HCT116 (cell line): ENCODE measurements at regions not wholly inside any gene's neighbourhood (a gene's known extent, or its start where the extent isn't known, plus 50 kb on each side); places are given as distances from the start of the nearest gene placed in this dataset.

ENCODE experiments used
- ATAC-seq: fragments of 200-7000 bp; cut with Tn5 transposase; 2 replicates; pipeline ENCODE4 v1.9.1; 2020; ENCODE audit warnings: mild to moderate bottlenecking, moderate library complexity
- BruUV-seq: library from RNA; stranded (reverse); fragments of 400-500 nt; replicated peaks from 2 replicates; lab custom pipeline; 2021; lab: Mats Ljungman, UMichigan
- CTCF ChIA-PET: fragments of 300-600 bp; sonication (Branson Sonifier 250); formaldehyde crosslinking; loops from one replicate; lab custom pipeline; 2021; ENCODE audit warnings: antibody characterized with exemption; lab: Charles Lee
- POLR2A ChIA-PET: fragments of 300-600, 350-600 bp; sonication (Branson Sonifier 250); formaldehyde crosslinking; loops from one replicate; lab custom pipeline; 2021; ENCODE audit warnings: antibody characterized with exemption; lab: Charles Lee
- RAD21 ChIA-PET, 2 experiments: fragments of 300-600 bp; sonication (Branson Sonifier 250); formaldehyde crosslinking; loops; one replicate each; lab custom pipeline; 2023; ENCODE audit warnings: low total read pairs in 2 of 2; ENCODE audit not compliant: uncharacterized antibody in 2 of 2, unreplicated experiment in 2 of 2, low non-redundant PET in 1 of 2; lab: Charles Lee
- DNase-seq: peaks from one replicate; pipeline ENCODE4 v3.0.0-alpha.2; 2010; ENCODE audit warnings: low read depth, low spot score
- H2AFZ ChIP-seq: fragments of 200-600 bp; shearing (Covaris generic), sonication (generic); 2 replicates; pipeline ENCODE4 v1.6.1; 2017; ENCODE audit warnings: low read depth, mixed run types, mixed read lengths, antibody characterized with exemption, low read length; ENCODE audit not compliant: poor library complexity, severe bottlenecking
- H3K27ac ChIP-seq: 2 replicates; pipeline ENCODE4 v1.5.1; 2012; ENCODE audit warnings: low read depth, low read length
- H3K27me3 ChIP-seq: fragments of 200-600 bp; sonication (generic); 2 replicates; pipeline ENCODE4 v1.6.1; 2016; ENCODE audit warnings: mixed run types, low read length, mixed read lengths; ENCODE audit not compliant: insufficient read depth
- H3K36me3 ChIP-seq, 2 experiments: fragments of 200-500 bp in 1 of 2; fragments of 200-600 bp in 1 of 2; sonication (Bioruptor generic) in 1 of 2; sonication (generic) in 1 of 2; 2 replicates each; pipeline versions ENCODE4 v1.5.1 to v1.6.1; 2014 to 2016; ENCODE audit warnings: low read length in 2 of 2, inconsistent platforms in 1 of 2, mixed read lengths in 1 of 2, mixed run types in 1 of 2; ENCODE audit not compliant: insufficient read depth in 2 of 2, control insufficient read depth in 1 of 2
- H3K4me1 ChIP-seq, 2 experiments: fragments of 200-600 bp in 1 of 2; sonication (generic) in 1 of 2; 2 replicates each; pipeline versions ENCODE4 v1.5.1 to v1.6.1; 2012 to 2017; ENCODE audit warnings: low read length in 2 of 2, inconsistent platforms in 1 of 2, mild to moderate bottlenecking in 1 of 2, mixed read lengths in 1 of 2, mixed run types in 1 of 2, moderate library complexity in 1 of 2; ENCODE audit not compliant: insufficient read depth in 2 of 2, control insufficient read depth in 1 of 2
- H3K4me2 ChIP-seq: fragments of 200-600 bp; sonication (generic); 2 replicates; pipeline ENCODE4 v1.6.1; 2017; ENCODE audit warnings: mixed run types, low read length, mixed read lengths
- H3K4me3 ChIP-seq, 2 experiments: fragments of 200-600 bp in 1 of 2; sonication (generic) in 1 of 2; replicated peaks in 1 of 2; 2 replicates each; pipeline ENCODE4 v1.5.1; 2011 to 2016; ENCODE audit warnings: low read length in 2 of 2, control low read depth in 1 of 2, low read depth in 1 of 2, mild to moderate bottlenecking in 1 of 2, mixed read lengths in 1 of 2, mixed run types in 1 of 2
- H3K79me2 ChIP-seq: fragments of 200-600 bp; sonication (generic); 2 replicates; pipeline ENCODE4 v1.6.1; 2017; ENCODE audit warnings: mild to moderate bottlenecking, mixed run types, low read length, moderate library complexity, mixed read lengths; ENCODE audit not compliant: insufficient read depth
- H3K9ac ChIP-seq: fragments of 200-600 bp; sonication (generic); 2 replicates; pipeline ENCODE4 v1.6.1; 2016; ENCODE audit warnings: low read length, mixed read lengths
- H3K9me2 ChIP-seq: fragments of 200-600 bp; sonication (generic), shearing (Covaris generic); 2 replicates; pipeline ENCODE4 v1.6.1; 2017; ENCODE audit warnings: mixed run types, mild to moderate bottlenecking, moderate library complexity; ENCODE audit not compliant: insufficient read depth
- H3K9me3 ChIP-seq, 2 experiments: fragments of 200-500 bp in 1 of 2; fragments of 200-600 bp in 1 of 2; sonication (Bioruptor generic) in 1 of 2; sonication (generic) in 1 of 2; 2 replicates each; pipeline ENCODE4 v1.6.1; 2014 to 2017; ENCODE audit warnings: low read length in 2 of 2, mixed read lengths in 2 of 2, inconsistent platforms in 1 of 2, low read depth in 1 of 2, mild to moderate bottlenecking in 1 of 2, mixed run types in 1 of 2, moderate library complexity in 1 of 2; ENCODE audit not compliant: control insufficient read depth in 1 of 2, insufficient read depth in 1 of 2
- H4K20me1 ChIP-seq: fragments of 200-600 bp; sonication (generic), shearing (Covaris generic); 2 replicates; pipeline ENCODE4 v1.6.1; 2017; ENCODE audit warnings: mixed run types, mild to moderate bottlenecking, moderate library complexity; ENCODE audit not compliant: insufficient read depth
- CBX3 ChIP-seq: IDR thresholded peaks from 2 replicates; pipeline ENCODE4 v1.6.1; 2012; ENCODE audit warnings: low read depth
- CEBPB ChIP-seq: IDR thresholded peaks from 2 replicates; pipeline ENCODE4 v1.6.1; 2012; ENCODE audit warnings: low read depth
- EGR1 ChIP-seq: IDR thresholded peaks from 2 replicates; pipeline ENCODE4 v1.6.1; 2012; ENCODE audit warnings: low read depth
- ELF1 ChIP-seq: IDR thresholded peaks from 2 replicates; pipeline ENCODE4 v1.6.1; 2012; ENCODE audit warnings: low read depth, borderline replicate concordance
- EZH2 ChIP-seq: fragments of 200-600 bp; sonication (generic); IDR thresholded peaks from 2 replicates; pipeline ENCODE4 v1.6.1; 2017; ENCODE audit warnings: antibody characterized with exemption, mixed run types
- JUND ChIP-seq: IDR thresholded peaks from 2 replicates; pipeline ENCODE4 v1.6.1; 2012
- POLR2A ChIP-seq: IDR thresholded peaks from 2 replicates; pipeline ENCODE4 v1.7.0; 2011; ENCODE audit warnings: borderline replicate concordance; ENCODE audit not compliant: insufficient read depth, insufficient read length; ENCODE audit errors: extremely low read depth
- RAD21 ChIP-seq: IDR thresholded peaks from 2 replicates; pipeline ENCODE4 v1.6.1; 2012; ENCODE audit warnings: low read depth, mild to moderate bottlenecking
- SIN3A ChIP-seq: IDR thresholded peaks from 2 replicates; pipeline ENCODE4 v1.6.1; 2012; ENCODE audit warnings: low read depth
- SP1 ChIP-seq: IDR thresholded peaks from 2 replicates; pipeline ENCODE4 v1.6.1; 2012; ENCODE audit warnings: low read depth
- SRF ChIP-seq: IDR thresholded peaks from 2 replicates; pipeline ENCODE4 v1.6.1; 2012; ENCODE audit warnings: low read depth
- TCF7L2 ChIP-seq: IDR thresholded peaks from 2 replicates; pipeline ENCODE4 v1.7.0; 2011; ENCODE audit warnings: borderline replicate concordance, inconsistent platforms; ENCODE audit not compliant: insufficient read depth, insufficient read length; ENCODE audit errors: extremely low read depth
- YY1 ChIP-seq: IDR thresholded peaks from 2 replicates; pipeline ENCODE4 v1.6.1; 2011; ENCODE audit warnings: low read length, low read depth, moderate library complexity, mild to moderate bottlenecking; ENCODE audit not compliant: insufficient replicate concordance; ENCODE audit errors: extremely low read depth
- ZFX ChIP-seq: fragments of 450-650 bp; IDR thresholded peaks from 2 replicates; pipeline ENCODE4 v1.6.1; 2017
- intact Hi-C: fragments of 100-400 bp; cut with micrococcal nuclease; formaldehyde crosslinking; loops from 2 replicates; pipeline ENCODE4 v1.10.0; 2022
- TF ChIP-seq, protein P1 (sequence below): IDR thresholded peaks from 2 replicates; pipeline ENCODE4 v1.6.1; 2012; ENCODE audit warnings: low read depth
- TF ChIP-seq, protein P2 (sequence below): IDR thresholded peaks from 2 replicates; pipeline ENCODE4 v1.6.1; 2012
- TF ChIP-seq, protein P3 (sequence below), 3 experiments: fragments of 200-600 bp in 1 of 3; sonication (generic) in 1 of 3; IDR thresholded peaks in 2 of 3; conservative IDR thresholded peaks in 1 of 3; 2 replicates each; pipeline ENCODE4 v1.5.1; 2012 to 2017; ENCODE audit warnings: low read depth in 2 of 3, low read length in 2 of 3, antibody characterized with exemption in 1 of 3, borderline replicate concordance in 1 of 3, control low read depth in 1 of 3, mild to moderate bottlenecking in 1 of 3, mixed read lengths in 1 of 3, mixed run types in 1 of 3, moderate library complexity in 1 of 3; ENCODE audit not compliant: insufficient read depth in 1 of 3

DNA sequence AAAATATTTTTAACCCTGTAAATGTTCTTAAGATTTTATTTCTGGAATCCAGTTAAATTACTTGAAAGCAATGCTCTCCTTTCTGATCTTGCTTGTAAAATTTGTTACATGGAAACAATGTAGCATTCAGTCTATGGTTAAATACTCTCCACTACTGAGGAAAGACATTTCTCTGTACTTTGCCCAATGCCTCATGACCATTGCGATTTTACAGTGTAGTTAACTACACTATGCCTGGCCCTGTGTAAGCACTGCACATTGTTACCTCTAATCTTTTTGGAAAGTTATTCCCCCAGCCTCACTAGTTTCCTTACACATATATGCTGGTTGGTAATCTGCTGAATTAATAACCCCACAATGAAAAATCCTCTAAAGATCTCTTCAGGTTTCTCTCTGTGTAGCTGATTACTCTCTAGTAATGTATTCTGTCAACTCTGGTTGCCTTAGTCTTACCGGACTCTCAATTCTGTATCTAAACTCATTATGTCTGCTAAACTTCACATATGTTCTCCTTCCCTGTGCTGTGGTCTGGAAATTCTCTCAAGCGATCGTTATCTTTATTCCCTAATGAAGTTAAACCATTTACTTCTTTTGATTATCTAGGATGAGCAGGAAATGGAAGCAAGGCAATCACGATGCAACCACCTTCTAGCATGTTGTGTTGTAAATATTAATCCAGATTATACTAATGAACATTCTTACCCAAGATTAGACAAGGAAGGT is 58.7 kb upstream of the TMEM106B start (continued):
- no peak for TF ChIP-seq SRF
- TF ChIP-seq, protein P1, sequence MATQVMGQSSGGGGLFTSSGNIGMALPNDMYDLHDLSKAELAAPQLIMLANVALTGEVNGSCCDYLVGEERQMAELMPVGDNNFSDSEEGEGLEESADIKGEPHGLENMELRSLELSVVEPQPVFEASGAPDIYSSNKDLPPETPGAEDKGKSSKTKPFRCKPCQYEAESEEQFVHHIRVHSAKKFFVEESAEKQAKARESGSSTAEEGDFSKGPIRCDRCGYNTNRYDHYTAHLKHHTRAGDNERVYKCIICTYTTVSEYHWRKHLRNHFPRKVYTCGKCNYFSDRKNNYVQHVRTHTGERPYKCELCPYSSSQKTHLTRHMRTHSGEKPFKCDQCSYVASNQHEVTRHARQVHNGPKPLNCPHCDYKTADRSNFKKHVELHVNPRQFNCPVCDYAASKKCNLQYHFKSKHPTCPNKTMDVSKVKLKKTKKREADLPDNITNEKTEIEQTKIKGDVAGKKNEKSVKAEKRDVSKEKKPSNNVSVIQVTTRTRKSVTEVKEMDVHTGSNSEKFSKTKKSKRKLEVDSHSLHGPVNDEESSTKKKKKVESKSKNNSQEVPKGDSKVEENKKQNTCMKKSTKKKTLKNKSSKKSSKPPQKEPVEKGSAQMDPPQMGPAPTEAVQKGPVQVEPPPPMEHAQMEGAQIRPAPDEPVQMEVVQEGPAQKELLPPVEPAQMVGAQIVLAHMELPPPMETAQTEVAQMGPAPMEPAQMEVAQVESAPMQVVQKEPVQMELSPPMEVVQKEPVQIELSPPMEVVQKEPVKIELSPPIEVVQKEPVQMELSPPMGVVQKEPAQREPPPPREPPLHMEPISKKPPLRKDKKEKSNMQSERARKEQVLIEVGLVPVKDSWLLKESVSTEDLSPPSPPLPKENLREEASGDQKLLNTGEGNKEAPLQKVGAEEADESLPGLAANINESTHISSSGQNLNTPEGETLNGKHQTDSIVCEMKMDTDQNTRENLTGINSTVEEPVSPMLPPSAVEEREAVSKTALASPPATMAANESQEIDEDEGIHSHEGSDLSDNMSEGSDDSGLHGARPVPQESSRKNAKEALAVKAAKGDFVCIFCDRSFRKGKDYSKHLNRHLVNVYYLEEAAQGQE: no peak

DNA sequence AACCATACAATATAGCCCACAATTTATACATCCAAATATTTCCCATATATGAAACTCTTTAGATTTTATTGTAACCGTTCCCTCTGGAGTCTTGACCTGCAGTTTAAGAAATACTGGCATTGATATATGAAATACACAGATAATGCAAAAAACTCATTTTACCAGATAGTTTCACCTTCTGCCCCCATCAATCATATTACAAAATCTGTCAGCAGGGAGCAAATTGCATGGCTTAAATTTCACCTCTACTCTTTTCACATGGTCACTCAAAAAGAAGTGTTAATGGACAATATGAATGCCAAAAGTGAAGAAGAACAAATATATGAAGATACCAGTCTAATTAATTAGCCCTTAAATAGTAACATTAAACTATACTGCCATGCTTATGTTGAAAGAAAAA is 57.0 kb upstream of the TMEM106B start:
- Histone ChIP-seq H2AFZ (no peak overlapping the region), H3K4me2 (no peak overlapping the region), H3K9ac (no peak overlapping the region), H4K20me1 (no peaks in the 10 kb centered on the region), H3K36me3 (no peaks in the 10 kb centered on the region), H3K9me3 (no peaks in the 10 kb centered on the region), H3K27me3 (no peaks in the 10 kb centered on the region), H3K4me1 (no peaks in the 10 kb centered on the region), H3K9me2 (no peaks in the 10 kb centered on the region), H3K4me3 (no peak overlapping the region), H3K27ac (no peak overlapping the region), H3K79me2 (no peaks in the 10 kb centered on the region)
- ChIA-PET CTCF (no interaction called here), RAD21 (no interaction called here), POLR2A (no interaction called here)
- intact Hi-C loops: no loop called here
- no peak for ATAC-seq
- no TSS peak for BruUV-seq
- no peak for DNase-seq
- TF ChIP-seq EZH2 (no peak), YY1 (no peak), SRF (no peak), RAD21 (no peak), TCF7L2 (no peak), ZFX (no peak), EGR1 (no peak), SP1 (no peak), CEBPB (no peak), CBX3 (no peak), POLR2A (no peak), SIN3A (no peak), ELF1 (no peak), JUND (no peak)
- TF ChIP-seq, protein P1: no peak
- TF ChIP-seq, protein P2, sequence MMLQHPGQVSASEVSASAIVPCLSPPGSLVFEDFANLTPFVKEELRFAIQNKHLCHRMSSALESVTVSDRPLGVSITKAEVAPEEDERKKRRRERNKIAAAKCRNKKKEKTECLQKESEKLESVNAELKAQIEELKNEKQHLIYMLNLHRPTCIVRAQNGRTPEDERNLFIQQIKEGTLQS: no peak
- TF ChIP-seq, protein P3, sequence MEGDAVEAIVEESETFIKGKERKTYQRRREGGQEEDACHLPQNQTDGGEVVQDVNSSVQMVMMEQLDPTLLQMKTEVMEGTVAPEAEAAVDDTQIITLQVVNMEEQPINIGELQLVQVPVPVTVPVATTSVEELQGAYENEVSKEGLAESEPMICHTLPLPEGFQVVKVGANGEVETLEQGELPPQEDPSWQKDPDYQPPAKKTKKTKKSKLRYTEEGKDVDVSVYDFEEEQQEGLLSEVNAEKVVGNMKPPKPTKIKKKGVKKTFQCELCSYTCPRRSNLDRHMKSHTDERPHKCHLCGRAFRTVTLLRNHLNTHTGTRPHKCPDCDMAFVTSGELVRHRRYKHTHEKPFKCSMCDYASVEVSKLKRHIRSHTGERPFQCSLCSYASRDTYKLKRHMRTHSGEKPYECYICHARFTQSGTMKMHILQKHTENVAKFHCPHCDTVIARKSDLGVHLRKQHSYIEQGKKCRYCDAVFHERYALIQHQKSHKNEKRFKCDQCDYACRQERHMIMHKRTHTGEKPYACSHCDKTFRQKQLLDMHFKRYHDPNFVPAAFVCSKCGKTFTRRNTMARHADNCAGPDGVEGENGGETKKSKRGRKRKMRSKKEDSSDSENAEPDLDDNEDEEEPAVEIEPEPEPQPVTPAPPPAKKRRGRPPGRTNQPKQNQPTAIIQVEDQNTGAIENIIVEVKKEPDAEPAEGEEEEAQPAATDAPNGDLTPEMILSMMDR (IDR thresholded peaks at IDR 0.05 in 2 of 3, conservative IDR thresholded peaks at IDR 0.05 in 1 of 3; ENCODE audit: borderline replicate concordance in 1 of 3, insufficient read depth in 1 of 3, low read depth in 2 of 3, low read length in 2 of 3): no peak
